ENCODE measurements at regions not wholly inside any gene's neighbourhood (a gene's known extent, or its start where the extent isn't known, plus 50 kb on each side); places are given as distances from the start of the nearest gene placed in this dataset.

DNA sequence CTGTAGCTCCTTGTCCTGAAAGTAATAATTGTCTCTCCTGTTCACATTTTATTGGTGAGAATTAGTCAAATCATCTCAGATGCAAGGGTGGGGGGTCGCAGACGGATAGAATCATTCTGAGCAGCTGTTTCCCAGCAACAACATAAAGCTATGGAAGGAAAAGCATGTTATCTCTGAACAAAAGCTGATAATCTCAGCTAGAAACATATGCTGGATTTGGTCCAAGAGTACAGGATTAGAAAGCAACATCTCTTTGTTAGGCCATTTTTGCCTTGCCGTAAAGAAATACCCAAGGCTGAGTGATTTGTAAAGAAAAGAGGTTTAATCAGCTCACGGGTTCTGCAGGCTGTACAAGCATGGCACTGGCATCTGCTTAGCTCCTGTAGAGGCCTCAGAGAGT lies 472.8 kb upstream of the BOD1L1 start:
- H3K9me3 ChIP-seq = no peaks in the 10 kb centered on the region
- intact Hi-C loops (cut with DNase I; ENCODE audit: low total_unique reads) = no loop called here
- H3K4me1 ChIP-seq = no peaks in the 10 kb centered on the region
- H3K4me3 ChIP-seq = no peak overlapping the region
- no peak overlapping the region for H3K27ac ChIP-seq
- TF ChIP-seq, protein P1, sequence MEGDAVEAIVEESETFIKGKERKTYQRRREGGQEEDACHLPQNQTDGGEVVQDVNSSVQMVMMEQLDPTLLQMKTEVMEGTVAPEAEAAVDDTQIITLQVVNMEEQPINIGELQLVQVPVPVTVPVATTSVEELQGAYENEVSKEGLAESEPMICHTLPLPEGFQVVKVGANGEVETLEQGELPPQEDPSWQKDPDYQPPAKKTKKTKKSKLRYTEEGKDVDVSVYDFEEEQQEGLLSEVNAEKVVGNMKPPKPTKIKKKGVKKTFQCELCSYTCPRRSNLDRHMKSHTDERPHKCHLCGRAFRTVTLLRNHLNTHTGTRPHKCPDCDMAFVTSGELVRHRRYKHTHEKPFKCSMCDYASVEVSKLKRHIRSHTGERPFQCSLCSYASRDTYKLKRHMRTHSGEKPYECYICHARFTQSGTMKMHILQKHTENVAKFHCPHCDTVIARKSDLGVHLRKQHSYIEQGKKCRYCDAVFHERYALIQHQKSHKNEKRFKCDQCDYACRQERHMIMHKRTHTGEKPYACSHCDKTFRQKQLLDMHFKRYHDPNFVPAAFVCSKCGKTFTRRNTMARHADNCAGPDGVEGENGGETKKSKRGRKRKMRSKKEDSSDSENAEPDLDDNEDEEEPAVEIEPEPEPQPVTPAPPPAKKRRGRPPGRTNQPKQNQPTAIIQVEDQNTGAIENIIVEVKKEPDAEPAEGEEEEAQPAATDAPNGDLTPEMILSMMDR (IDR thresholded peaks at IDR 0.05 in 8 of 11, conservative IDR thresholded peaks at IDR 0.05 in 3 of 11) = no peak
- no peak for TF ChIP-seq POLR2A (IDR thresholded peaks at IDR 0.05)
- no peak for TF ChIP-seq POLR2AphosphoS5 (IDR thresholded peaks at IDR 0.05)
- no peaks in the 10 kb centered on the region for H3K27me3 ChIP-seq (replicated peaks in 1 of 7)
- 54 to 66% (median 57%) methylated on average over 4 of the region's 4 CpGs for WGBS, 5 donors
- DNase-seq = no peak
- no peaks in the 10 kb centered on the region for H3K36me3 ChIP-seq

DNA sequence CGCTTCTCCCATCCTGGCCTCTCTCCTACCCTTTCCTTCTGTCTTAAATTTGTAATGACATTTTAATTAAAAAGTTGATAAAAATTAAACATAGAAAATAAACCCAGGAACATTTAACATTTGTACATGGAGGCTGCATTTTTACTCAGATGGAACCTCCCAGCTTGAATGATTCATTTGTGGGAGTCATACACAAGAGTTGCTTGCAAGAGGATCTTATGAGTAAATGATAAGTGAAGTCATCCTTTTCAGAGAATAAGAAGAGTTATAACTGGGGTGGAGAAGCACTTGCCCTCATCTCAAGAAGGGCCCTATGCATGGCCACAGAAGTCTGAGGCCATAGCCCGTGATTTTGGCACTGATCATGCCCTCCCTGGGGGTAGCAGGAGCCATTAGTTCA lies 482.9 kb upstream of the BOD1L1 start:
- peaks cover 6 to 33% (median 21%) of the 10 kb centered on the region in 8 donors for H3K9me3 ChIP-seq
- WGBS, 5 donors = 76 to 84% (median 78%) methylated on average over 2 of the region's 2 CpGs
- intact Hi-C loops (cut with DNase I; ENCODE audit: low total_unique reads) = no loop called here
- H3K4me3 ChIP-seq = no peak overlapping the region
- no peak overlapping the region for H3K27ac ChIP-seq
- H3K27me3 ChIP-seq (replicated peaks in 1 of 7) = no peaks in the 10 kb centered on the region
- no peak for TF ChIP-seq POLR2AphosphoS5 (IDR thresholded peaks at IDR 0.05)
- TF ChIP-seq, protein P1 (IDR thresholded peaks at IDR 0.05 in 8 of 11, conservative IDR thresholded peaks at IDR 0.05 in 3 of 11) = no peak
- TF ChIP-seq POLR2A (IDR thresholded peaks at IDR 0.05) = no peak
- peaks cover 0 to 8% (median 0%) of the 10 kb centered on the region in 6 donors for H3K4me1 ChIP-seq
- DNase-seq = no peak
- H3K36me3 ChIP-seq = no peaks in the 10 kb centered on the region

DNA sequence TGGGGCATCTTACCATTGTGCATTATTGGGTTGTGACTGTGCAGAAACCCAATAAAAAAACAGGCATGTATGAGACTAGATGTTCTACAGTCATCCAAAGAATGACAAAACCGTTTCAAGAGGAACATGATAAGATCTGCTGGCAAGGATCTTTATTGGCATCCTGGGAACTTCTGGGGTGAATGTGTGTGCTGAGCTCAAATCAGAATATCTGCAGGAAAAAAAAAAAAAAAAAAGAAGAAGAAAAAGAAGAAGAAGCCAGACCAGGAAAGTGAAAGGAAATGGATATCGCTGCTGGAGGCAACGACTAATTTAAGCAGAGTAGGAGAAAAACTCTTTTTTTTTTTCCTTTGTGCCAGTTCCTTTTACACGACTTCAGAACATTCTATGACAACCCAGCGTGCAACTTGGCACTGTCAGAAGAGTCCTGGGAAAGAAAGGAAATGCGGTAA lies 484.2 kb upstream of the BOD1L1 start:
- Histone ChIP-seq H3K4me3 (no peak overlapping the region), H3K4me1 (peaks cover 0 to 8% (median 0%) of the 10 kb centered on the region in 6 donors), H3K36me3 (no peaks in the 10 kb centered on the region), H3K27me3 (replicated peaks in 1 of 7) (no peaks in the 10 kb centered on the region), H3K27ac (no peak overlapping the region), H3K9me3 (peaks cover under 1 to 21% (median 10%) of the 10 kb centered on the region in 8 donors)
- TF ChIP-seq POLR2AphosphoS5 (IDR thresholded peaks at IDR 0.05) = no peak
- TF ChIP-seq, protein P1 (IDR thresholded peaks at IDR 0.05 in 8 of 11, conservative IDR thresholded peaks at IDR 0.05 in 3 of 11) = no peak
- TF ChIP-seq POLR2A (IDR thresholded peaks at IDR 0.05) = no peak
- DNase-seq = no peak
- WGBS, 5 donors = 4 to 9% (median 4%) methylated on average over 6 of the region's 6 CpGs
- intact Hi-C loops (cut with DNase I; ENCODE audit: low total_unique reads) = no loop called here

DNA sequence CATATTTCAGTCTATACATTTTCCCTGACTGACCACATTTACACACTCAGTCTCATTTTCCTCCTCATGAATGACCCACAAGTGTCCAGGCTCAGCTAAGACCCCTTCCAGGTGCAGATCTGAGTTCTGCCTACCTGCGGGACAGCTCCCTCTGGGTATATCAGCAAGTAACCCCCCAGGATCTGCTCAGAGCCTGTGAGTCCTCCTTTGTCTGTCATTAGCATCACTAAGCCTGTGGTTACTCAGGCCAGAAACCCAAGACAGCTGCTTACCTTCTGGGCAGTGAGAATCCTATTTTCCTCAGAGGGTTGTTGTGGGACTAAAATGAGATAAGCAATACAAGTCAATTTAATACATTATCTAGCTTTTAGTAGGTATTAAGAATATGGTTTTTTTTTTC lies 487.6 kb upstream of the BOD1L1 start:
- Histone ChIP-seq H3K27ac (no peak overlapping the region), H3K36me3 (no peaks in the 10 kb centered on the region), H3K9me3 (no peaks in the 10 kb centered on the region), H3K4me1 (peaks cover 0 to 8% (median 0%) of the 10 kb centered on the region in 6 donors), H3K4me3 (no peak overlapping the region), H3K27me3 (replicated peaks in 1 of 7) (no peaks in the 10 kb centered on the region)
- TF ChIP-seq POLR2AphosphoS5 (IDR thresholded peaks at IDR 0.05) = no peak
- no peak for TF ChIP-seq POLR2A (IDR thresholded peaks at IDR 0.05)
- TF ChIP-seq, protein P1 (IDR thresholded peaks at IDR 0.05 in 8 of 11, conservative IDR thresholded peaks at IDR 0.05 in 3 of 11) = no peak
- DNase-seq = no peak
- intact Hi-C loops (cut with DNase I; ENCODE audit: low total_unique reads) = no loop called here
- WGBS, 5 donors = 89 to 100% (median 97%) methylated on average over 1 of the region's 1 CpG

Measured in spleen (tissue), 11 donors.